HepG2 (cell line): ENCODE measurements at regions not wholly inside any gene's neighbourhood (a gene's known extent, or its start where the extent isn't known, plus 50 kb on each side); places are given as distances from the start of the nearest gene placed in this dataset.

Experiments
- ATAC-seq: fragments of 200-7000 bp; cut with Tn5 transposase; 3 replicates; pipeline ENCODE4 v1.9.1; 2020; ENCODE audit warnings: mild to moderate bottlenecking, moderate library complexity
- BruUV-seq: library from RNA; stranded (reverse); fragments of 400-500 nt; replicated peaks from 2 replicates; lab custom pipeline; 2021; lab: Mats Ljungman, UMichigan
- CTCF ChIA-PET: fragments of 300-600 bp; formaldehyde crosslinking; extraction: SDS; loops from one replicate; lab custom pipeline; 2021; ENCODE audit warnings: low total read pairs, inconsistent platforms, low intra/inter-chr PET ratio; lab: Yijun Ruan, JAX
- POLR2A ChIA-PET: fragments of 350-600 bp; sonication (Branson Sonifier 250); formaldehyde crosslinking; loops from one replicate; lab custom pipeline; 2020; ENCODE audit warnings: antibody characterized with exemption, inconsistent platforms; lab: Yijun Ruan, JAX
- DNase-seq: peaks from one replicate; pipeline ENCODE4 v3.0.0-alpha.2; 2015; ENCODE audit warnings: low spot score
- FAIRE-seq: peaks from 3 replicates; lab custom pipeline; 2011; peaks lifted over from hg19 to GRCh38; lab: Jason Lieb, UNC
- H2AFZ ChIP-seq: one replicate; pipeline ENCODE4 v1.6.1; 2011; ENCODE audit warnings: low read length, inconsistent platforms
- H3K27ac ChIP-seq: fragments of 300-600 bp; 3 replicates; pipeline ENCODE4 v1.8.0; 2011; ENCODE audit warnings: mixed run types, mild to moderate bottlenecking, mixed read lengths, low read length, inconsistent platforms; ENCODE audit not compliant: insufficient read depth; ENCODE audit errors: extremely low read length
- H3K27me3 ChIP-seq, 2 experiments: fragments of 200-600 bp in 1 of 2; 2 replicates in 1 of 2; 3 replicates in 1 of 2; pipeline versions ENCODE4 v1.6.0 to v1.8.0; 2011; ENCODE audit warnings: low read length in 2 of 2, mild to moderate bottlenecking in 2 of 2, moderate library complexity in 2 of 2, inconsistent platforms in 1 of 2; ENCODE audit not compliant: insufficient read depth in 2 of 2, control insufficient read depth in 1 of 2
- H3K36me3 ChIP-seq, 2 experiments: fragments of 200-600 bp in 1 of 2; replicated peaks in 1 of 2; 2 replicates in 1 of 2; 3 replicates in 1 of 2; pipeline versions ENCODE4 v1.5.1 to v1.8.0; 2011; ENCODE audit warnings: low read length in 2 of 2, inconsistent platforms in 1 of 2; ENCODE audit not compliant: insufficient read depth in 2 of 2, control insufficient read depth in 1 of 2
- H3K4me1 ChIP-seq: 2 replicates; pipeline ENCODE4 v1.5.1; 2012; ENCODE audit warnings: low read length, inconsistent platforms; ENCODE audit not compliant: insufficient read depth
- H3K4me2 ChIP-seq: 2 replicates; pipeline ENCODE4 v1.6.0; 2011; ENCODE audit warnings: low read depth, low read length, inconsistent platforms
- H3K4me3 ChIP-seq, 3 experiments: fragments of 200-600 bp in 1 of 3; sonication (generic), shearing (Covaris generic) in 1 of 3; replicated peaks in 1 of 3; 2 replicates each; pipeline ENCODE4 v1.5.1; 2011 to 2016; ENCODE audit warnings: low read length in 3 of 3, inconsistent platforms in 2 of 3, low read depth in 2 of 3, mild to moderate bottlenecking in 2 of 3, control low read depth in 1 of 3, mixed read lengths in 1 of 3; ENCODE audit not compliant: insufficient read depth in 1 of 3
- H3K79me2 ChIP-seq: one replicate; pipeline ENCODE4 v1.6.1; 2011; ENCODE audit warnings: low read length, inconsistent platforms; ENCODE audit not compliant: insufficient read depth
- H3K9ac ChIP-seq: 2 replicates; pipeline ENCODE4 v1.6.0; 2011; ENCODE audit warnings: mild to moderate bottlenecking, low read depth, low read length, inconsistent platforms; ENCODE audit not compliant: insufficient read depth
- H3K9me3 ChIP-seq: 2 replicates; pipeline ENCODE4 v1.5.1; 2012; ENCODE audit warnings: mild to moderate bottlenecking, low read length
- H4K20me1 ChIP-seq: 2 replicates; pipeline ENCODE4 v1.6.0; 2011; ENCODE audit warnings: inconsistent platforms, mild to moderate bottlenecking, low read length, moderate library complexity; ENCODE audit not compliant: insufficient read depth
- ATF1 ChIP-seq: IDR thresholded peaks from 2 replicates; pipeline ENCODE4 v1.6.1; 2016; ENCODE audit warnings: mild to moderate bottlenecking, control low read depth
- E2F1 ChIP-seq: sonication (generic); formaldehyde crosslinking; IDR thresholded peaks from 2 replicates; pipeline ENCODE4 v1.5.0; 2020; ENCODE audit warnings: missing genetic modification reagents
- ESRRA ChIP-seq: sonication (generic); formaldehyde crosslinking; IDR thresholded peaks from 2 replicates; pipeline ENCODE4 v1.5.1; 2020; ENCODE audit warnings: mild to moderate bottlenecking, low read depth, missing genetic modification reagents
- FOXP4 ChIP-seq: sonication (generic); formaldehyde crosslinking; IDR thresholded peaks from 2 replicates; pipeline ENCODE4 v1.4.0; 2020; ENCODE audit warnings: missing genetic modification reagents
- HIVEP1 ChIP-seq: sonication (generic); formaldehyde crosslinking; IDR thresholded peaks from 2 replicates; pipeline ENCODE4 v1.4.0; 2020; ENCODE audit warnings: mild to moderate bottlenecking, missing genetic modification reagents
- KLF16 ChIP-seq, 2 experiments: sonication (generic) in 1 of 2; formaldehyde crosslinking in 1 of 2; IDR thresholded peaks; 2 replicates each; pipeline versions ENCODE4 v1.6.1 to v1.8.0; 2016 to 2023; ENCODE audit warnings: missing genetic modification reagents in 2 of 2, missing compliant biosample characterization in 1 of 2
- MXI1 ChIP-seq: IDR thresholded peaks from 3 replicates; pipeline ENCODE4 v1.6.1; 2012; ENCODE audit warnings: low read depth, low read length, inconsistent platforms, borderline replicate concordance
- NCOA5 ChIP-seq: sonication (generic); formaldehyde crosslinking; IDR thresholded peaks from 2 replicates; pipeline ENCODE4 v1.4.0; 2020; ENCODE audit warnings: missing genetic modification reagents
- RCOR2 ChIP-seq: IDR thresholded peaks from 2 replicates; pipeline ENCODE4 v1.6.1; 2016; ENCODE audit warnings: missing biosample characterization, missing genetic modification reagents
- TERF1 ChIP-seq: sonication (generic); formaldehyde crosslinking; IDR thresholded peaks from 2 replicates; pipeline ENCODE4 v1.8.0; 2022; ENCODE audit warnings: mild to moderate bottlenecking, missing genetic modification reagents, moderate library complexity
- ZNF317 ChIP-seq: sonication (generic); formaldehyde crosslinking; IDR thresholded peaks from 2 replicates; pipeline ENCODE4 v1.5.0; 2020; ENCODE audit warnings: mild to moderate bottlenecking, missing genetic modification reagents
- ZNF362 ChIP-seq: sonication (generic); formaldehyde crosslinking; IDR thresholded peaks from 2 replicates; pipeline ENCODE4 v1.4.0; 2020; ENCODE audit warnings: missing genetic modification reagents, mild to moderate bottlenecking, borderline replicate concordance
- ZNF740 ChIP-seq: sonication (generic); formaldehyde crosslinking; IDR thresholded peaks from 2 replicates; pipeline ENCODE4 v1.4.0; 2020; ENCODE audit warnings: missing genetic modification reagents
- ZNF761 ChIP-seq: sonication (generic); formaldehyde crosslinking; conservative IDR thresholded peaks from 2 replicates; pipeline ENCODE4 v1.4.0; 2020; ENCODE audit warnings: mild to moderate bottlenecking, missing genetic modification reagents
- WGBS: methylation state at CpG from one replicate; pipeline ENCODE4 v1.1.6; 2017; ENCODE audit warnings: low lambda C conversion rate; 5-methylcytosine and 5-hydroxymethylcytosine counted together
- in situ Hi-C: cut with HindIII; loops from 2 replicates; pipeline ENCODE4 v1.10.0; 2017; ENCODE audit warnings: low pct_unique_long_range_greater_than_20kb; ENCODE audit not compliant: extremely low pct_ligation_motif_present
- intact Hi-C: fragments of 100-400 bp; cut with micrococcal nuclease; formaldehyde crosslinking; loops from one replicate; pipeline ENCODE4 v1.10.0; 2022; ENCODE audit not compliant: unreplicated experiment

- no peak for ATAC-seq
Observed at GRCh38 chr9:117521293-117521692, 106.4 kb upstream of the ASTN2 start.

More at GRCh38 chr9:117521293-117521692, 106.4 kb upstream of the ASTN2 start:
- Histone ChIP-seq H3K4me2 (no peak overlapping the region), H3K9me3 (no peaks in the 10 kb centered on the region), H3K9ac (no peak overlapping the region), H3K4me3 (no peak overlapping the region), H3K27me3 (no peaks in the 10 kb centered on the region), H3K4me1 (no peaks in the 10 kb centered on the region; the same call in 1 of the 2 replicates), H2AFZ (no peak overlapping the region), H3K36me3 (no peaks in the 10 kb centered on the region), H3K79me2 (no peaks in the 10 kb centered on the region), H4K20me1 (no peaks in the 10 kb centered on the region), H3K27ac (no peak overlapping the region)
- DNase-seq: no peak
- BruUV-seq: no TSS peak
- no peak for FAIRE-seq
- intact Hi-C loops (no loop called here), in situ Hi-C loops (no loop called here)
- 30% methylated on average over 4 of the region's 4 CpGs for WGBS
- CTCF ChIA-PET: no interaction called here
- TF ChIP-seq RCOR2 (no peak), ZNF740 (CRISPR knock-in tag) (no peak), ZNF362 (CRISPR knock-in tag) (no peak), E2F1 (no peak), TERF1 (CRISPR knock-in tag) (no peak), ZNF761 (CRISPR knock-in tag) (no peak), ZNF317 (CRISPR knock-in tag) (no peak), MXI1 (no peak), NCOA5 (CRISPR knock-in tag) (no peak), ESRRA (CRISPR knock-in tag) (no peak), KLF16 (CRISPR knock-in tag; IDR thresholded peaks at IDR 0.05) (no peak), FOXP4 (CRISPR knock-in tag) (no peak), HIVEP1 (CRISPR knock-in tag) (no peak), ATF1 (CRISPR knock-in tag) (no peak)
- POLR2A ChIA-PET: no interaction called here
